ENCODE measurements at regions not wholly inside any gene's neighbourhood (a gene's known extent, or its start where the extent isn't known, plus 50 kb on each side); places are given as distances from the start of the nearest gene placed in this dataset.

GRCh38 chr6:81158956-81159355, 593.5 kb downstream of the TENT5A start:
- H3K4me1 Mint-ChIP-seq (ENCODE audit: unreplicated experiment), result no peaks in the 10 kb centered on the region
- no peak overlapping the region for H3K4me3 Mint-ChIP-seq (ENCODE audit: unreplicated experiment)
- H3K9me3 Mint-ChIP-seq (ENCODE audit: unreplicated experiment), result peaks cover 5% of the 10 kb centered on the region
- DNase-seq (ENCODE audit: extremely low spot score, unreplicated experiment), result no peak
- TF ChIP-seq, protein P1, sequence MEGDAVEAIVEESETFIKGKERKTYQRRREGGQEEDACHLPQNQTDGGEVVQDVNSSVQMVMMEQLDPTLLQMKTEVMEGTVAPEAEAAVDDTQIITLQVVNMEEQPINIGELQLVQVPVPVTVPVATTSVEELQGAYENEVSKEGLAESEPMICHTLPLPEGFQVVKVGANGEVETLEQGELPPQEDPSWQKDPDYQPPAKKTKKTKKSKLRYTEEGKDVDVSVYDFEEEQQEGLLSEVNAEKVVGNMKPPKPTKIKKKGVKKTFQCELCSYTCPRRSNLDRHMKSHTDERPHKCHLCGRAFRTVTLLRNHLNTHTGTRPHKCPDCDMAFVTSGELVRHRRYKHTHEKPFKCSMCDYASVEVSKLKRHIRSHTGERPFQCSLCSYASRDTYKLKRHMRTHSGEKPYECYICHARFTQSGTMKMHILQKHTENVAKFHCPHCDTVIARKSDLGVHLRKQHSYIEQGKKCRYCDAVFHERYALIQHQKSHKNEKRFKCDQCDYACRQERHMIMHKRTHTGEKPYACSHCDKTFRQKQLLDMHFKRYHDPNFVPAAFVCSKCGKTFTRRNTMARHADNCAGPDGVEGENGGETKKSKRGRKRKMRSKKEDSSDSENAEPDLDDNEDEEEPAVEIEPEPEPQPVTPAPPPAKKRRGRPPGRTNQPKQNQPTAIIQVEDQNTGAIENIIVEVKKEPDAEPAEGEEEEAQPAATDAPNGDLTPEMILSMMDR (IDR thresholded peaks at IDR 0.05), result no peak
- peaks cover 26% of the 10 kb centered on the region for H3K27me3 Mint-ChIP-seq (ENCODE audit: unreplicated experiment)
- H3K36me3 Mint-ChIP-seq (ENCODE audit: unreplicated experiment), result no peaks in the 10 kb centered on the region
- no peak overlapping the region for H3K27ac Mint-ChIP-seq (ENCODE audit: unreplicated experiment)

GRCh38 chr6:81148751-81149150, 603.7 kb downstream of the TENT5A start:
- peaks cover 11% of the 10 kb centered on the region for H3K9me3 Mint-ChIP-seq (ENCODE audit: unreplicated experiment)
- DNase-seq (ENCODE audit: extremely low spot score, unreplicated experiment), result no peak

DNA sequence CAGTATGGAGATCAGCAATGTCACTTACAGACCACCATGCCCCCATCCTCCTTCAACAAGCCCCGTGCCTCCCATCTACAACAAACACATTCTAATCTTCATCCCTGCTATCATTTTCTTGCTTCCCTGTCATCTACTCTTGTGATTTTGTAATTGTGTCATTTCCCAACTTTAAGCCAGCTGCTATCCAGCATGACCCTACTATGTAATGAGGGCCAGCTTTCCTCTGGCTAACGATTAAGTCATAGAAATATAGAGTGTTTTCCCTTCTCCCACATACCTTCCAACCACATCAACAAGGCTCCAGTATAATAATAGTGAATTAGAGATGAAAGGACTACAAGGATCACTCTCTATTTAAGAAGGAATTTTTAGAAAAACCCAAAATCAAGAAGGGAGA, 607.0 kb downstream of the TENT5A start:
- Mint-ChIP-seq H3K27me3 (ENCODE audit: unreplicated experiment) (peaks cover 4% of the 10 kb centered on the region), H3K27ac (ENCODE audit: unreplicated experiment) (no peak overlapping the region), H3K4me1 (ENCODE audit: unreplicated experiment) (no peaks in the 10 kb centered on the region), H3K9me3 (ENCODE audit: unreplicated experiment) (peaks cover 9% of the 10 kb centered on the region), H3K4me3 (ENCODE audit: unreplicated experiment) (no peak overlapping the region), H3K36me3 (ENCODE audit: unreplicated experiment) (no peaks in the 10 kb centered on the region)
- no peak for DNase-seq (ENCODE audit: extremely low spot score, unreplicated experiment)
- TF ChIP-seq, protein P1 (IDR thresholded peaks at IDR 0.05), result no peak

More at GRCh38 chr6:81148751-81149150, 603.7 kb downstream of the TENT5A start:
- peaks cover 4% of the 10 kb centered on the region for H3K27me3 Mint-ChIP-seq (ENCODE audit: unreplicated experiment)
- no peak overlapping the region for H3K4me3 Mint-ChIP-seq (ENCODE audit: unreplicated experiment)
- H3K36me3 Mint-ChIP-seq (ENCODE audit: unreplicated experiment), result no peaks in the 10 kb centered on the region
- H3K27ac Mint-ChIP-seq (ENCODE audit: unreplicated experiment), result no peak overlapping the region
- H3K4me1 Mint-ChIP-seq (ENCODE audit: unreplicated experiment), result no peaks in the 10 kb centered on the region
- TF ChIP-seq, protein P1 (IDR thresholded peaks at IDR 0.05), result no peak

DNA sequence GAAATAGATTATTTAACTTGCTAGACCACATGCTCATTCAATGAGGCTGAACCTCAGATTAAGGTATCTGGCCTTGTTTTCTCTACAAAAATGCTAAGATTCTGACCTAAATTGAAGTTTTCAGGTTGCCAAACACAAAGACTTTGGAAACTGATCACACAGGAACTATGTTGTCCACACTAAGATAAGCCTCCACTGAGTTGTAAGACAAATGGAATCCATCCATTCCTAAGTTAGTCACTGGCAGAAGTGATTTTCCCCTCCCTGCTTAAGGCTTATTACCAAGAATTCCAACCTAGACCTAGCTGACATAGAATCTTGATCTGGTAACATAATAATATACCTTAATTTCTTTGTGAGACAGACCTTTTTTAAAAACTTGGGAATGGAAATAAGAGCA, 608.1 kb downstream of the TENT5A start:
- H3K27ac Mint-ChIP-seq (ENCODE audit: unreplicated experiment), result no peak overlapping the region
- H3K4me3 Mint-ChIP-seq (ENCODE audit: unreplicated experiment), result no peak overlapping the region
- peaks cover 4% of the 10 kb centered on the region for H3K27me3 Mint-ChIP-seq (ENCODE audit: unreplicated experiment)
- H3K36me3 Mint-ChIP-seq (ENCODE audit: unreplicated experiment), result no peaks in the 10 kb centered on the region
- H3K9me3 Mint-ChIP-seq (ENCODE audit: unreplicated experiment), result peaks cover 9% of the 10 kb centered on the region
- no peak for DNase-seq (ENCODE audit: extremely low spot score, unreplicated experiment)
- TF ChIP-seq, protein P1 (IDR thresholded peaks at IDR 0.05), result no peak
- no peaks in the 10 kb centered on the region for H3K4me1 Mint-ChIP-seq (ENCODE audit: unreplicated experiment)

- TF ChIP-seq, protein P1 (IDR thresholded peaks at IDR 0.05), result no peak
- no peak overlapping the region for H3K4me3 Mint-ChIP-seq (ENCODE audit: unreplicated experiment)
- DNase-seq (ENCODE audit: extremely low spot score, unreplicated experiment), result no peak
- no peak overlapping the region for H3K27ac Mint-ChIP-seq (ENCODE audit: unreplicated experiment)
- H3K36me3 Mint-ChIP-seq (ENCODE audit: unreplicated experiment), result no peaks in the 10 kb centered on the region
- H3K9me3 Mint-ChIP-seq (ENCODE audit: unreplicated experiment), result peaks cover 12% of the 10 kb centered on the region
- no peaks in the 10 kb centered on the region for H3K4me1 Mint-ChIP-seq (ENCODE audit: unreplicated experiment)
- peaks cover under 1% of the 10 kb centered on the region for H3K27me3 Mint-ChIP-seq (ENCODE audit: unreplicated experiment)
Observed at GRCh38 chr6:81138236-81138635, 614.2 kb downstream of the TENT5A start.

All from osteocyte (in vitro differentiated cells).